HG02943 (cell line): ENCODE measurements at regions not wholly inside any gene's neighbourhood (a gene's known extent, or its start where the extent isn't known, plus 50 kb on each side); places are given as distances from the start of the nearest gene placed in this dataset.
"Not testable (repeated sequence)": the region's sequence is repeated elsewhere in the genome, so short reads cannot be mapped to it uniquely, and the experiment has no call there.

Source experiments
- ATAC-seq: cut with Tn5 transposase; IDR thresholded peaks from one replicate; pipeline ENCODE4 v1.9.1; 2021; ENCODE audit warnings: mild to moderate bottlenecking, low read depth, moderate library complexity; ENCODE audit not compliant: unreplicated experiment

DNA sequence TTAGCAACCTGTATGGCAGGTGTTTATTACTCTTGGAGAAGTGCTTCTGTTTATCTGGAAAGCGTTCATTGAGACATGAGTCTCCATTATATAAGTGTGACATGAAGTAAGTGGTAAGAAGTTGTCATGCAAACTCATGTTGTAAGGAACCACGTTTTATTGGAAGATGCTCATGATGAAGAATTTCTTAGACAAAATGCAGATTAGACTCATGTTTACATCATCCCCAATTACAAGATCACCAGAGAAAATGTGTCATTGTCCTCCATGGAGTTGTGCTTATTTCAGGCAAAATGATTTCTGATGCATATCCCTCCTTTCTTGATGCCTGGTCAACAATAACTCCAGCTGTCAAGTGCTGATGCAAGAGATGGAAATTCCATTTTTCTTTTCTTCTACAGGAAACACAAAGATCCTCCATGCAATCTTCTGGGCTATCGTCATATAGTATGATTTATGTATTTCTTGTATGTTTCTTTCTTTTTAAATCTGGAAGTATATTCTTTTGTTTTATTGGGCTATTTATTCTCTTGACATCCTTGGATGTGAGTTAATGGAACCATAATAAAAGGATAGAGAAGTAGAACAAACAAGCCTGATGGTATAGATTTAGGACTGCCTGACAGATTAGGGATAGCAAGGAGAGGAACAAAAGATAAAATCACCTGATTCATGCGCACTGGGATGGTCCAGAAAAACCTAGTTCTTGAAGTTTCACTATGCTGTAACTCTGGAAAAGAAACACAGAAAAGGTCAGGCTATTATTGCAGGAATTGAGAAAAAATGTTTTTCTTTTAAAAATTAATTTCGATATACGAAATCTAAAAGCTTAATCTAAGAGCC is 50.7 kb upstream of the DIAPH3 start:
- ATAC-seq = no peak

DNA sequence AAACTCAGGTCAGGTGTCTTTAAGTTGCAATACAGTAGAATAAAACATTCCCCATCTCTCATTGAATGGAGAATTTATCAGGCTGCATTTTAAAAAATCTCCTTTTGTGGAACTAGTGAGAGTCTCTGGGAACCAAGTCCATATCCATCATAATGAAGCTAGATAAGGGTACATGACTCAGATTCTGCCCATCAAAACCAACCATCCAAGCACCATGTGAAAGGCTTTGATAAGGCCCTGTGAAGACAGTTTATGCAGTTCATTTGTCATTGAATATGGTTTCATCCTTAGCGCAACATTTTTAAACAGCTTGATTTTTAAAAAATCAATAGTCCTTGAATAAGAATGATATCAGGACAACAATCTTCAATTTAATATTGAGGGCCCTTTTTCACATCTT is 56.3 kb upstream of the DIAPH3 start:
- ATAC-seq = no peak

DNA sequence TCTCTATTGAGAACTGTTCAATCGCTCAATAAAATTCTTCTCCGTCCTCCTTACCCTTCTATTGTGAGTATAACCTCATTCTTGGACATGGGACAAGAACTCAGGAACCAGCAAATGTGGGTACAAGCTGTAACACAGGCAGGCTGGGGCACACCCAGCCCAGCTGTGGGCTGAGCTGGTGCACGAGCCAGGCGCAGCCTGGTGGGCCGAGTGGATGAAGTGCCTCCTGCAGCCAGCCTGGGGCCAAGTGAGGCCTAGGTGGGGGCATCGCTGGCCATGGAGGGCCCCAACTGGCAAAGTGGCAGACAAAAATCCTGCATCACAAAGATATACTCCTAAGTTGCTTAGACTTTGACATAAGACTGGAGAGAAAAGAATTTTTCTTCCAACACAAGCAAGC is 57.9 kb upstream of the DIAPH3 start:
- ATAC-seq = no peak

DNA sequence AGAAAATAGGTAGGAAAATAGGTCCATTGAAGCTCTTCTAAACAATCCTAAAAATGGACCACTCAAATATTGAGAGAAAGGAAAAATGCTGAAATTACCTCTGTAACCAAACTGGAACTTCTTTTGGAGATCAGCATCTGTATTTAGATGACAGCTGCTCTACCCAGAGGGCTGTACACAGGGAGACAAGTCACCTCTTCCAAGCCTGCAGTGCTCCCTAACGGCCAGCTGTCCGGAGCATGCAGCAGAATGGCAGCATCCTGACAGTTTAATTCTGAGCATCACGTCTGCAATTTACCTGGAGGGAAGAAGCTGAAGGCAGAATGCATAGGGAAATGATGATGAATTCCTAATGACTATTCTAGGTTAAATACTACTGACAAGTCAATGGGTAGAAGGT is 62.8 kb upstream of the DIAPH3 start:
- ATAC-seq = no peak

DNA sequence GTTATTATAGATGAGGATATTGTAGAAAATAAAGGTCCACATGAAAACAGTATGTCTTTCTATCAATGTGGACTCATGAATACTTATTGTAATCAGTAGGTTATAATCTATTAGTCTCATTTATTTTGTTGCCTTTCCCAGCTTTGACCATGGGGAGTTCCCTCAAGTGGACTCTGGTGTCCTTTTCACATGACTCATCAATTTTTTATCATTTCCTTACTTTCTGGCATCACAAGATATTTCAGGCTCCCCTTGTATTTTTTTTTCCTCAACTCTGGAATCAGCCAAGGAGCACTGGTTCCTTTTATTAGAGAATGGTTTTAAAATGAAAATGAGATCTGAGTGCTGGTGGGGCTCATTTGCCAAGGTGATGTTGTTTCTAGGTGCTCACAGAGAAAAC is 63.4 kb upstream of the DIAPH3 start:
- no peak for ATAC-seq

DNA sequence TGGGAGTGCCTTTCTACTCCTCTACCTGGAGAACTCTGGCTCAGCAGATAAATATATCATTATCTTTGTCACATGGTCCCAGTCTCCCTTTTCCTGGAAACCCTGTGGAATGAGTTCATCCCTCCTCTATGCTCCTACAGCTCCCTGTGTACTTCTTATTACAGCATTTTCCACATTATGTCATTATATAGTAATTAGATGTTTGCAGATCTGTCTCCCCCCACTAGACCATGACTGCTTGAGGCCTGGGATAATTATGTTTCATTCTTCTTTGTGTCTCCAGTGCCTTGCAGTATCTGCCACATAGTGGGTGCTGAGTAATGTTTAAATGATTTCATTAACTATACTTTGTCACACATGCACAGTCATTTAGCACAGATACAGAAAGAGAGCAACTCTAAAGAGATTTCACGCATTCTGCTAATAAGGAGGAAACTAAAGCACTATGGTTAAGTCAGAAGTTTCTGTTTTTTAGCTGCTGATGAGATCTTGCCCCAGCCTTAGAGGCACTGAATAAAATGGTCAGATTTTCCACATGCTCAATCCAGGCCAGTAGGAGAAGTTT is 66.1 kb upstream of the DIAPH3 start:
- no peak for ATAC-seq

DNA sequence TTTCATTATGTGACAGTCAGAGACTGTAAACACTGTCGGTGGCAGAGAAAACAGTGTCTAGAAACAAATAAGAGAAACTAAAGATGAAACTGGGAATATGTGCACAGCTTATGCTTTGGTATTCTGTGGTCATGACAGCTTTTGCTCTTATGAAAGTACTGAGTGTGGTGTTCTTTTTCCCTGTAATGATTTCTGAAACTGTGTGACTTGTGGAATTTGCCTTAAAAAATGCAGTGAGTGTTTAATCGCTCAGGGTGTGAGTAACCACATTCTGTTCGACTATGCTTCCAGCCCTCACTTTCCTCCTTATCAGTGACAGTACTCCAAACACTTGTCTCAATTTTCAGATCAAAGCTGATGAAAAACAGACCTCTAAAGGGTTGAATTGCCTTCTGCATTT is 66.9 kb upstream of the DIAPH3 start:
- no peak for ATAC-seq

DNA sequence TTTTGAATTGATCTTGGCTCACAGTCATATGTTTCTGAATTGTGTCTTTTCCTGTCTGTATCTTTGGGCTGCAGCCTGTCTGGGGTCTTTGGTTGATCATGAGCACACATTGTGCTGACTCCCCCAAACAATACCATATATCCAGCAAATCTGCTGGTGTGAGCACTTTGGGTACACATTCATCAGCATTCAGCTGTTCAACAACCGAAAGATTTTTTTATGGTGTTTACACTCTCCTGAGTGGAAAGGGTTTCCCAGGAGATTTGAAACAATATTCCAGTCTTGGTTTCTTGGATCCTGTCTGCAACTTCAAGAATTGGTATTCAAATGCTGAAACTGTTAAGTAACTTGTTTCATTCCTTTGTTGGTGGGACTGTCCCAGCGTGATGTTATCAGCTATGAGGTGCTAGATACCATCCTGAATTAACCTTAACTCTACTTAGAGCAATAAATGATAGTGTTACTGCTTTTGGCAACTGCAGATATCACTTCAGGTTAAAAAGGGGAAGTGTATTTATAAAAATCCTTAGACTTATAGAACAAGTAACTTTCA is 78.4 kb upstream of the DIAPH3 start:
- ATAC-seq = no peak

DNA sequence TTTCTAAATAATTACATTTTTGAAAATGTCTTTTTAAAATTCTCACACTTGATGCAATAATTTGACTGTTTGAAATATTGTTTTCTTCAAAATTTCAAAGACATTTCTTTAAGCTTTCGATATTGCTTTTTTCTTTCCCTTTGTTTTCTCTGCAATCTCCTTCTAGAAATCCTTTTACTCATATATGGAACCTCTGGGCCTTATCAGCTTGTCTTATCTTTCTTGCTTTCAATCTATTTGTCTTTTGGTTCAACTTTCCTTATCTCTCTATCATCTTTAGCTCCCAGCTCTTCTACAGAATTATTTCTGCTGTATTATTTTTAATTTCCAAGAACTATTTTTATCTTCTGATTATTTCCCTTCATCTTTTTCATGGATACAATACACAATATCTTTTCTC is 80.7 kb upstream of the DIAPH3 start:
- ATAC-seq = no peak

DNA sequence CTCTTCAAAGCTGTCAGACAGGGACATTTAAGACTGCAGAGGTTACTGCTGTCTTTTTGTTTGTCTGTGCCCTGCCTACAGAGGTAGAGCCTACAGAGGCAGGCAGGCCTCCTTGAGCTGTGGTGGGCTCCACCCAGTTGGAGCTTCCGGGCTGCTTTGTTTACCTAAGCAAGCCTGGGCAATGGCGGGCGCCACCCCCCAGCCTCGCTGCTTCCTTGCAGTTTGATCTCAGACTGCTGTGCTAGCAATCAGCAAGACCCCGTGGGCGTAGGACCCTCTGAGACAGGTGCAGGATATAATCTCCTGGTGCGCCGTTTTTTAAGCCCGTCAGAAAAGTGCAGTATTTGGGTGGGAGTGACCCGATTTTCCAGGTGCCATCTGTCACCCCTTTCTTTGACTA is 87.7 kb upstream of the DIAPH3 start:
- ATAC-seq = not testable (repeated sequence)

DNA sequence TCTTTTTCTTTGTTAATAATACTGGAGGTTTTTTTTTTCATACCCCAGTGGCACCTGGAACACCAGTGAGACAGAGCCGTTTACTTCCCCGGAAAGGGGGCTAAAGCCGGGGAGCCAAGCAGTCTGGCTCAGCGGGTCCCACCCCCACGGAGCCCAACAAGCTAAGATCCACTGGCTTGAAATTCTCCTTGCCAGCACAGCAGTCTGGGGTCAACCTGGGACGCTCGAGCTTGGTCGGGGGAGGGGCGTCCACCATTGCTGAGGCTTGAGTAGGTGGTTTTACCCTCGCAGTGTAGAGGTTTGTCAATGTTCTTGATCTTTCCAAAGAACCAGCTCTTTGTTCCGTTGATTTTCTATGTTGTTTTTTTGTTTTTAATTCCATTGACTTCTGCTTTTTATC is 94.6 kb upstream of the DIAPH3 start:
- ATAC-seq = no peak

DNA sequence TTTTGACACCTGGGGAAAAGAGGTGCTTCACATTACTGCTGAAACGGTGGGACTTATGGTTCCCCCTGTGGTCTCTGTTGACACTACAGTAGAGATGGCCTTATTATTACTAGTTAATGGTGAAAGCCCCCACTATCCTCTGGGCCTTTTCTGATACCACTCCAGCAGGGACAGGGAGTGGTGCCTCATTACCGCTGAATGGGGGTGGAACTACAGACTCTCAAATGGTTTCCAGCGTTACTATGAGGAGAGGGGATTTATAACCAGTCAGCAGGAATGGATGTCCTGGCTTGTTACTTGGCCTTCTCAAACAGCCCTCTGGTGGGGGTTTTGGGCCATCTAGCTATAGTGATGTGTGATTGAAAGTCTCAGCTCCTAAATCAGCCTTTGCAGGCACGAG is 96.7 kb upstream of the DIAPH3 start:
- no peak for ATAC-seq

DNA sequence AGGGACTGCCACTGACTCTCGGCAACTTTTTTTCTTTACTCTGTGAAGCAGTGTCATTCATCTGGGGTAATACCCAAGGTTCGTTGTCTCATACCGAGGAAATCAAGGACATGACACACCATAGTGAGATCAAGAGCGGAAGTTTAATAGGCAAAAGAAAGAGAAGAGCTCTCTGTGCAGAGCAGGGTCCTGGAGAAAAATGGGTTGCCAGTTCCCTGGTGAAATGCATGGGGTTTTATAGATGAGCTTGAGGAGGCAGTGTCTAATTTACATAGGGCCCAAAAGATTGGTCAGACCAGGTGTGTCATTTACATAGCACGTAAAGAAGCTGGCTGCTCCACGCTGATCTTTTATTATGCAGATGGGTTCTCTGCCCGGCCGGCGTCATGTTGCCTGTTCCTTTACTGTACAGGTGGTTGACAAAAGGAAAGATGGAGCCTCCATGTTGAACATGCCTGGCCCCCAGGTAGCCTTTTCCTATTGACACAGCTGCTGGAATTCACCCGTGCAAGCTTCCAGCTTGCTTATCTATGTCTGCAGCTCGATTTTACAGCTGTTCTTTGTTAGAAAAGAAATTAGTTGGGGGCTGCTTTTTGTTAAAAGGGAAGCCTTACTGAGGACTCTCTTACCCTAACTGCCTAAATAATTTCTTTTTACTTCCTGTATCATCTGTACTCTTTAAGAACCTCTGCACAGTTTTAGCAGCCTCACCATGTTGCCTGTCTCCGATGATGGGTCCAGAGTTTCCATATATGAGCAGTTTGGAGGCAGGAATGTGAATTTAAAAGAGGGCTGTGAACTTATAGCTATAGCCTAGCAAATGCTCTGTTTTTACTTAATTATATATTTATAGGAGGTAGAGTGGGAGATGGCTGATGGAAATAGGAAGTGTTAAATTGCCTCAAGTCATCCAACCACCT is 98.0 kb upstream of the DIAPH3 start:
- no peak for ATAC-seq

DNA sequence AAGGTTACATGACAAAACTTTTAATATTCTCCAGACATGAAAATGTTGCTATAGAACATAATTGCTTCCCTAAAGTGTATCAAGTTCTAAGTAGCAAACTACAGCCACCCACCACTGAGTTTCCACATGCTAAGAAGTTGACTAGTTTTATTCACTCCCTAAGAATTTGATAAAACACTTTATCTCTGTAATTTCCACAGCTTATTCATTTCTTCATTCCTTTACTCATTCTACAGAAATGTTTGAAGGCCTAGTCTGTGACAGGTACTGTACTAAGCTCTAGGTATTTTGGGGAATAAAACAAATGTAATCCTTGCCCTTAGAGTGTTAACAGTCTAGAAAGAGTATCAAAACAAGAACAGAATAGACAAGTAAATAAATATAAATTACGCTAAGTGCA is 101.8 kb upstream of the DIAPH3 start:
- no peak for ATAC-seq

DNA sequence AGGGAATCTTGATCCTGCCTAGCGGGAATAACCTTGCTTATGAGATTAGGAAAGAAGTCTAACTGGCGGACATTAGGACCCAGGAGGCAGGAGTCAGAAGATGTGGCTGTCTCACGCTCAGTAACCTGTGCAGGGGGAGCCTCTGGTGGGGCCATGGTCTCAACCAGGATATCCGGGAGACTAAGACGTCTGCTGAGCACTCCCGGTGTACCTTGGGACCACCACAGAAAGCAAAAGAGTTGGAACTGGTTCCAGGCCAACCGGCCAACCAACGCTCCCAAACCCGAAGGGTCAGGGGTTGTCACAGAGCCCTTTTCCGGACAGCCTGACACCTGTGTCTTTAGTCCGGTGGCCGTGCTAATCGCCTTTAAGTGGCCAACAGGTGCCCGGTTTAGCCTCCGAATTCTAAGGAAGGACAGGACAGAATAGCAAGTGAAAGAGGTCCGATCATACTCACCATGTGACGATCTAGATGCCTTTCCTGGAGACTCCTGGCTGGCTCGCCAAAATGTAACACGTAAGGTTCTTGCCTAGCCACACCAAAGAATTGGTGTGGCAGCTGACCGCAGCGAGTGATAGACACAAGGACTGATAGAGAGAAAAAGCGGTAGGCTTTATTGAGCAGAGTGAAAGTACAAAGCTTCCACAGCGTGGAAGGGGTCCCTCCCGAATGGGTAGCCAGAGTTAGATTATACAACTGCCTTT is 103.9 kb upstream of the DIAPH3 start:
- ATAC-seq = peak; percentile 62

DNA sequence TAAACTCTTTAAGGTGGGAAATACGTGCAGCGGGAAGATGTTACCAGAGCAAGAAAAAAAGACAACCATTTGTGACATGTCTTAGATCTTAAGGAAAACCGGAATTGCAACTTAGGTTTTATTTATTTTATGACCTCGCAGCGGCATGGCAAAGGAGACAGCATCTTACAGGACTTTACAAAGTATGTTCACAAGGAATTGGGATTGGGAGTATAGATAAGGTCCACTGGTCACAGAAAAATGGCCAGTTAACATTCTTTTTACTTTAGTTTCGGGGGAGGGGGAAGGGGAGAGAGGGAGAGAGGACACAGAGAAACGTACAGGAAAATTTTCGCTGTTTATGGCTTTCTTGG is 104.5 kb upstream of the DIAPH3 start:
- ATAC-seq = no peak

DNA sequence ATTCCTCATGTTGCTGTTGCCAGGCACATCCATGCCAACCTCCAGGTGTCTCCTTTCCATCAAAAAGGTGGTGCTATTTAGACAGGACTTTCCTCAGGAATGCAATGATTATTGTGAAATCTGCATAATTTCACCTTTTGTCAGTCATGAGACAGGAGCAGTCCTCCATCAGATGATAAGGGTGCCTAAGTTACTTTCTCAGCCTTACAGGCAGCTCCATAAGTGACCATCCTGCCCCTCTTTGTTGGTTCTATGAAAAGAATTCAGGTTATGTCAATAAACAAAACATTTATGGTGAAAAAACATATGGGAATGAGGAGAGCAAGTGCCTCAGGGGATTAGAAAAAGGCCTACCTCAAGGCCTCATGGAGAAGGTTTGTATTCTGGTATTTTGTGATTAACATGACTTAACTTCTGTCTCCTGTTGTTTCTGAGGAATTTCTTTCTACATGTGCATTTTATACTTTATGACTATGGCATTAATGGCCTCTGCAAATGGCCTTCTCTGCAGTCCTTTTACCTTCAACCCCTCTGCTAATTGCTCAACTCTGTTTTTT is 110.3 kb upstream of the DIAPH3 start:
- no peak for ATAC-seq

DNA sequence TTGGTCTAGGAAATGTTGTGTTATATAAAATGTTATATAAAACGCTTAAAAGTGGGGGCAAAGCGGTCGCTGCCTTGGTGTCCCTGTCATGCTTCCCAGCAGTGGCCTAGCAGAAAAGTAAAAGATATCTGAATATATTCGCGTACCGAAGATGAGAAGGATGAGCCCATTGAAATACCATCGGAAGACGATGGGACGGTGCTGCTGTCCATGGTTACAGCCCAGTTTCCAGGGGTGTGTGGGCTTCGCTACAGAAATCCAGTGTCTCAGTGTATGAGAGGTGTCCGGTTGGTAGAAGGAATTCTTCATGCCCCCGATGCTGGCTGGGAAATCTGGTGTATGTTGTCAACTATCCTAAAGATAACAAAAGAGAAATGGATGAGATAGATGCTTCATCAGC is 110.9 kb upstream of the DIAPH3 start:
- ATAC-seq = no peak

DNA sequence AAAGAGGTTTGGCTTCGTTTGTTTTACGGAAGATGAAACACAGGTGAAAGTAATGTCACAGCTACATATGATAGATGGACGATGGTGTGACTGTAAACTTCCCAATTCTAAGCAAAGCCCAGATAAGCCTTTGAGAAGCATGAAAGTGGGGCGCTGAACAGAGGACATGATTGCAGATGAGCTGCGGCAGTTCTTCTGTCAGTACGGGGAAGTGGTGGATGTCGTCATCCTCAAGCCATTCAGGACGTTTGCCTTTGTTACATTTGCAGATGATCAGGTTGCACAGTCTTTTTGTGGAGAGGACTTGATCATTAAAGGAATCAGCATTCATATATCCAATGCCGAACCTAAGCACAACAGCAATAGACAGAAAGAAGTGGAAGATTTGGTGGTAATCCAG is 111.5 kb upstream of the DIAPH3 start:
- ATAC-seq = no peak

DNA sequence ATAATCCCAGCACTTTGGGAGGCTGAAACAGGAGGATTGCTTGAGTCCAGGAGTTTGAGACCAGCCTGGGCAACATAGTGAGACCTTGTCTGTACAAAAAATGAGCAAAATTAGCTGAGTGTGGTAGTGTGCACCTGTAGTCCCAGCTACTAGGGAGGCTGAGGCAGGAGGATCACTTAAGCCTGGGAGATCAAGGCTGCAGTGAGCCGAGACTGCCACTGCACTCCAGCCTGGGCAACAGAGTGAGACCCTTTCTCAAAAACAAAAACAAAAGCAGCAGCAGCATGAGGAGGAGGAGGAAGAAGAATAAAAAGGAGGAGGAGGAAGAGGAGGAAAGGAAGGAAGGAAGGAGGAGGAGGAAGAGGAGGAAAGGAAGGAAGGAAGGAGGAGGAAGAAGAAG is 116.5 kb upstream of the TDRD3 start:
- ATAC-seq = not testable (repeated sequence)
